T-helper 2 cell treated with Interferon-gamma antibody and Interleukin-4, amounts not matched to agents 5 μg/mL and 100 μg/mL, for 36 hours (primary cell): ENCODE measurements at regions not wholly inside any gene's neighbourhood (a gene's known extent, or its start where the extent isn't known, plus 50 kb on each side); places are given as distances from the start of the nearest gene placed in this dataset.

Experiments used
- DNase-seq: peaks from one replicate; pipeline ENCODE4 v3.0.0; 2021; ENCODE audit warnings: low spot score
- H3K27ac Mint-ChIP-seq: one replicate; pipeline ENCODE4 v1.8.0; 2021; ENCODE audit warnings: mild to moderate bottlenecking, mixed read lengths
- H3K27me3 Mint-ChIP-seq: one replicate; pipeline ENCODE4 v1.8.0; 2021; ENCODE audit warnings: low read depth, mixed read lengths
- H3K36me3 Mint-ChIP-seq: one replicate; pipeline ENCODE4 v1.8.0; 2021; ENCODE audit warnings: low read depth, mixed read lengths
- H3K4me1 Mint-ChIP-seq: one replicate; pipeline ENCODE4 v1.8.0; 2021; ENCODE audit warnings: low read depth, mixed read lengths
- H3K4me3 Mint-ChIP-seq: one replicate; pipeline ENCODE4 v1.8.0; 2022; ENCODE audit warnings: mild to moderate bottlenecking, moderate library complexity, mixed read lengths
- H3K9me3 Mint-ChIP-seq: one replicate; pipeline ENCODE4 v1.8.0; 2021; ENCODE audit warnings: mixed read lengths

GRCh38 chr7:116446212-116446855 lies 53.2 kb upstream of the CAV2 start:
- Mint-ChIP-seq H3K9me3 (no peaks in the 10 kb centered on the region), H3K27ac (no peak overlapping the region), H3K4me1 (no peaks in the 10 kb centered on the region), H3K36me3 (no peaks in the 10 kb centered on the region), H3K4me3 (no peak overlapping the region), H3K27me3 (no peaks in the 10 kb centered on the region)
- DNase-seq: no peak

DNA sequence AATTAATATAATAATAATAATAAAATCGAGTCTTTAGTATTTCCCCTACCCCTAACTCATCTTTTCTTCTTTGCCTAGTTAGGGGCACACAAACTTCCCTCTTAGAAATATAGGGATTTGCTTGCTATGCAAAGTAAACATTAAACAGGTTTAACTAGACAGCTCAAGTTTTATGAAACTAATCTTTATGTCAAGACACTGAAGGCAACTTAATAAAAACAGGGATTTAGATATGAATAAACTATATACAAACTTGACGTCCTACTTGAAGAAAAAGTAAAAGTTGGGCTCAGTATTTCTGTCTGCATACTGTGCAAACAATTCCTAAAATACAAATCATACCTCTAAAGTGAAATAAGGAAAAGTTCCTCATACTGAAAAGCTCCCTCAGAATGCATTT lies 52.1 kb upstream of the CAV2 start:
- Mint-ChIP-seq H3K36me3 (no peaks in the 10 kb centered on the region), H3K4me1 (no peaks in the 10 kb centered on the region), H3K27ac (no peak overlapping the region), H3K4me3 (no peak overlapping the region), H3K27me3 (no peaks in the 10 kb centered on the region), H3K9me3 (no peaks in the 10 kb centered on the region)
- no peak for DNase-seq

GRCh38 chr7:116447966-116448839 lies 51.3 kb upstream of the CAV2 start:
- Mint-ChIP-seq H3K27me3 (no peaks in the 10 kb centered on the region), H3K4me1 (no peaks in the 10 kb centered on the region), H3K9me3 (no peaks in the 10 kb centered on the region), H3K36me3 (no peaks in the 10 kb centered on the region), H3K27ac (no peak overlapping the region), H3K4me3 (no peak overlapping the region)
- DNase-seq: no peak

DNA sequence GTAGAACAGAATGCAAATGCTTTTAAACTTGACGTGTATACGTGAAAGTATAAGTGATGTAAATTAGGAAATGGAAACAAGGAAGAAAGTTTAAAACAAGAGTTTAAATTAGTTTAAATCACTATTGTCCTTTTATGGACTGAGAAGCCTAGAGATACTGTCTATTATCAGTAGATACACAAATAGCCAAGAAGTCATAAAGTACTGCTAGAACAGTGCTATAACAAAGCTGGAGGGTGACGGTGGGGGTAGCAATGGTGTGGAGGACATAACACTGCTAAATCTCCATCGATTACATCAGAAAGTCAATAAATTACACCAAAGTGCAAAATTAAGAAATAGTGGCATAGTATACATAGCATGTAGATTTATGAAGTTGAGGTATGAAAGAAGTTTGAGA lies 50.1 kb upstream of the CAV2 start:
- Mint-ChIP-seq H3K4me1 (no peaks in the 10 kb centered on the region), H3K27ac (no peak overlapping the region), H3K27me3 (peaks cover 2% of the 10 kb centered on the region), H3K9me3 (no peaks in the 10 kb centered on the region), H3K36me3 (no peaks in the 10 kb centered on the region), H3K4me3 (no peak overlapping the region)
- no peak for DNase-seq
